Heart left ventricle (tissue), 13 donors: ENCODE measurements at regions not wholly inside any gene's neighbourhood (a gene's known extent, or its start where the extent isn't known, plus 50 kb on each side); places are given as distances from the start of the nearest gene placed in this dataset.

Experiments used
- CTCF ChIP-seq, 12 donors: fragments of 200-600 bp; sonication (generic) in 4 of 12; IDR thresholded peaks; one replicate each; pipeline versions ENCODE4 v1.5.0 to v1.8.0; 2018 to 2022; ENCODE audit warnings: antibody characterized with exemption in 12 of 12, mild to moderate bottlenecking in 5 of 12
- POLR2A ChIP-seq, 2 donors: fragments of 450-650 bp; IDR thresholded peaks; one replicate each; pipeline ENCODE4 v1.6.1; 2017; ENCODE audit warnings: antibody characterized with exemption in 2 of 2, mild to moderate bottlenecking in 2 of 2, moderate library complexity in 2 of 2
- donor health status: ischemic (EF 13 %, LVEDD 7.1; RV severe dilation, severe dysfunction).
- donor health status: DM: no; HTN: yes; CAD: no.
- donor health status: DM: no; HTN: no; CAD: no.
- donor health status: ischemic (EF 25% LVEDD 6.9; RV normal size, moderate dysfunction).
- donor health status: ischemic (EF 25% LVEDD 5.7; RV mildly dilated, moderate dysfunction).
- donor health status: ischemic (EF 35%, LVEDD 5.7; RV mildly dilated, moderate dysfunction).
- donor health status: nonischemic (EF 11% LVEDD 7.7; RV severe dilation, severe dysfunction).
- donor health status: DM: yes; HTN: yes; CAD: no.
- donor health status: PGD.
- donor health status: ischemic (EF 29% LVEDD 5.4; RV normal size, mild dysfunction).
- donor health status: nonischemic (EF 23%, LVEDD 6.1; RV moderate dilation, normal function).

GRCh38 chr12:28603239-28603638 is 413.0 kb downstream of the CCDC91 start:
- TF ChIP-seq CTCF (IDR thresholded peaks at IDR 0.05) (no peak), POLR2A (IDR thresholded peaks at IDR 0.05) (no peak)
